ENCODE measurements at regions not wholly inside any gene's neighbourhood (a gene's known extent, or its start where the extent isn't known, plus 50 kb on each side); places are given as distances from the start of the nearest gene placed in this dataset.

DNA sequence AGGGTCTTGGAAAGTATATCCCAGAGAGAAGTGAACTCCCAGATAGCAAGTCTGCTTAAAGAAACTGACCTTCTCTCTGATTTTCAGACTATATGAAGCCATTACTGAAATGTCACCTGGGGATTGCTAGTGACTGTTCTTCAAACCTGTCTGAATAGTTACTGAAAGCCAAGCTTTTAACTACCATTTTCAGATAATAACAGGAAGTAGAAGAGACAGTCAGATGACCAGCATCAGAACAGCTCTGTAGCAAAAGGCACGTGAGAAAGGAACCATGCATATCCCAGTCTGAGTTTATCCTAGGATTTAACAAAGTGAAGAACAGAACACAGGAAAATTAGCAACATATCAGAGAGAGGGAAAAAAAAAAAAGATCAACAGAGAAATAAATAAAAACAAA is 74.9 kb upstream of the SELENOP start:
- TF ChIP-seq POLR2A (IDR thresholded peaks at IDR 0.05) = no peak
- TF ChIP-seq, protein P1, sequence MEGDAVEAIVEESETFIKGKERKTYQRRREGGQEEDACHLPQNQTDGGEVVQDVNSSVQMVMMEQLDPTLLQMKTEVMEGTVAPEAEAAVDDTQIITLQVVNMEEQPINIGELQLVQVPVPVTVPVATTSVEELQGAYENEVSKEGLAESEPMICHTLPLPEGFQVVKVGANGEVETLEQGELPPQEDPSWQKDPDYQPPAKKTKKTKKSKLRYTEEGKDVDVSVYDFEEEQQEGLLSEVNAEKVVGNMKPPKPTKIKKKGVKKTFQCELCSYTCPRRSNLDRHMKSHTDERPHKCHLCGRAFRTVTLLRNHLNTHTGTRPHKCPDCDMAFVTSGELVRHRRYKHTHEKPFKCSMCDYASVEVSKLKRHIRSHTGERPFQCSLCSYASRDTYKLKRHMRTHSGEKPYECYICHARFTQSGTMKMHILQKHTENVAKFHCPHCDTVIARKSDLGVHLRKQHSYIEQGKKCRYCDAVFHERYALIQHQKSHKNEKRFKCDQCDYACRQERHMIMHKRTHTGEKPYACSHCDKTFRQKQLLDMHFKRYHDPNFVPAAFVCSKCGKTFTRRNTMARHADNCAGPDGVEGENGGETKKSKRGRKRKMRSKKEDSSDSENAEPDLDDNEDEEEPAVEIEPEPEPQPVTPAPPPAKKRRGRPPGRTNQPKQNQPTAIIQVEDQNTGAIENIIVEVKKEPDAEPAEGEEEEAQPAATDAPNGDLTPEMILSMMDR (IDR thresholded peaks at IDR 0.05) = no peak

Measured in uterus (tissue), 2 donors.